ENCODE measurements at regions not wholly inside any gene's neighbourhood (a gene's known extent, or its start where the extent isn't known, plus 50 kb on each side); places are given as distances from the start of the nearest gene placed in this dataset.
"Not testable (repeated sequence)": the region's sequence is repeated elsewhere in the genome, so short reads cannot be mapped to it uniquely, and the experiment has no call there.

- DNase-seq, result no peak
These were observed 615.3 kb downstream of the PDHA2 start for GRCh38 chr4:96455045-96455720.

- not testable (repeated sequence) for DNase-seq
These were observed 618.1 kb downstream of the PDHA2 start for GRCh38 chr4:96458031-96458430.

GRCh38 chr4:96459105-96459504 lies 619.2 kb downstream of the PDHA2 start:
- DNase-seq, result no peak

GRCh38 chr4:96465834-96466233 lies 625.9 kb downstream of the PDHA2 start:
- no peak for DNase-seq

- no peak for DNase-seq
These were observed 632.3 kb downstream of the PDHA2 start for GRCh38 chr4:96471956-96472867.

GRCh38 chr4:96473246-96473645 lies 633.4 kb downstream of the PDHA2 start:
- DNase-seq, result no peak

GRCh38 chr4:96483308-96484030 lies 643.6 kb downstream of the PDHA2 start:
- DNase-seq, result no peak

- DNase-seq, result no peak
These were observed 646.7 kb downstream of the PDHA2 start for GRCh38 chr4:96486563-96486962.

- no peak for DNase-seq
These were observed 657.7 kb downstream of the PDHA2 start for GRCh38 chr4:96497621-96498020.

GRCh38 chr4:96504386-96504785 lies 664.5 kb downstream of the PDHA2 start:
- DNase-seq, result no peak

- no peak for DNase-seq
These were observed 669.3 kb downstream of the PDHA2 start for GRCh38 chr4:96509039-96509741.

GRCh38 chr4:96519291-96519690 lies 679.4 kb downstream of the PDHA2 start:
- DNase-seq, result no peak

- no peak for DNase-seq
These were observed 681.2 kb downstream of the PDHA2 start for GRCh38 chr4:96521046-96521536.

- no peak for DNase-seq
These were observed 683.7 kb downstream of the PDHA2 start for GRCh38 chr4:96523611-96524010.

GRCh38 chr4:96524311-96524875 lies 684.5 kb downstream of the PDHA2 start:
- DNase-seq, result no peak

GRCh38 chr4:96525898-96526297 lies 686.0 kb downstream of the PDHA2 start:
- no peak for DNase-seq

- DNase-seq, result no peak
These were observed 686.7 kb downstream of the PDHA2 start for GRCh38 chr4:96526625-96527024.

GRCh38 chr4:96531836-96532235 lies 691.9 kb downstream of the PDHA2 start:
- DNase-seq, result no peak

- no peak for DNase-seq
These were observed 703.5 kb downstream of the PDHA2 start for GRCh38 chr4:96543346-96543745.

GRCh38 chr4:96558466-96558865 lies 718.6 kb downstream of the PDHA2 start:
- DNase-seq, result no peak

- no peak for DNase-seq
These were observed 726.9 kb downstream of the PDHA2 start for GRCh38 chr4:96566755-96567154.

- no peak for DNase-seq
These were observed 745.4 kb downstream of the PDHA2 start for GRCh38 chr4:96585304-96585703.

Data from right hindlimb (tissue), 1 donor.